ENCODE measurements at regions not wholly inside any gene's neighbourhood (a gene's known extent, or its start where the extent isn't known, plus 50 kb on each side); places are given as distances from the start of the nearest gene placed in this dataset.

- TF ChIP-seq ZFP3 (CRISPR knock-in tag; IDR thresholded peaks at IDR 0.05) (no peak), CSDC2 (CRISPR knock-in tag; IDR thresholded peaks at IDR 0.05) (no peak), ZNF8 (CRISPR knock-in tag; IDR thresholded peaks at IDR 0.05) (no peak), TSHZ2 (CRISPR knock-in tag; IDR thresholded peaks at IDR 0.05) (no peak), TOX (CRISPR knock-in tag; IDR thresholded peaks at IDR 0.05; ENCODE audit: borderline replicate concordance) (no peak), OSR1 (CRISPR knock-in tag; IDR thresholded peaks at IDR 0.05) (no peak), PATZ1 (CRISPR knock-in tag; IDR thresholded peaks at IDR 0.05; ENCODE audit: borderline replicate concordance) (no peak), GLIS3 (CRISPR knock-in tag; IDR thresholded peaks at IDR 0.05) (no peak), POU6F1 (CRISPR knock-in tag; IDR thresholded peaks at IDR 0.05; ENCODE audit: borderline replicate concordance, low read depth) (no peak)
- TF ChIP-seq, protein P1, sequence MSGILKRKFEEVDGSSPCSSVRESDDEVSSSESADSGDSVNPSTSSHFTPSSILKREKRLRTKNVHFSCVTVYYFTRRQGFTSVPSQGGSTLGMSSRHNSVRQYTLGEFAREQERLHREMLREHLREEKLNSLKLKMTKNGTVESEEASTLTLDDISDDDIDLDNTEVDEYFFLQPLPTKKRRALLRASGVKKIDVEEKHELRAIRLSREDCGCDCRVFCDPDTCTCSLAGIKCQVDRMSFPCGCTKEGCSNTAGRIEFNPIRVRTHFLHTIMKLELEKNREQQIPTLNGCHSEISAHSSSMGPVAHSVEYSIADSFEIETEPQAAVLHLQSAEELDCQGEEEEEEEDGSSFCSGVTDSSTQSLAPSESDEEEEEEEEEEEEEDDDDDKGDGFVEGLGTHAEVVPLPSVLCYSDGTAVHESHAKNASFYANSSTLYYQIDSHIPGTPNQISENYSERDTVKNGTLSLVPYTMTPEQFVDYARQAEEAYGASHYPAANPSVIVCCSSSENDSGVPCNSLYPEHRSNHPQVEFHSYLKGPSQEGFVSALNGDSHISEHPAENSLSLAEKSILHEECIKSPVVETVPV (CRISPR knock-in tag; IDR thresholded peaks at IDR 0.05): no peak
- no peak for ATAC-seq
Measured at GRCh38 chr3:152100491-152101132, 168.1 kb upstream of the MBNL1 start.

DNA sequence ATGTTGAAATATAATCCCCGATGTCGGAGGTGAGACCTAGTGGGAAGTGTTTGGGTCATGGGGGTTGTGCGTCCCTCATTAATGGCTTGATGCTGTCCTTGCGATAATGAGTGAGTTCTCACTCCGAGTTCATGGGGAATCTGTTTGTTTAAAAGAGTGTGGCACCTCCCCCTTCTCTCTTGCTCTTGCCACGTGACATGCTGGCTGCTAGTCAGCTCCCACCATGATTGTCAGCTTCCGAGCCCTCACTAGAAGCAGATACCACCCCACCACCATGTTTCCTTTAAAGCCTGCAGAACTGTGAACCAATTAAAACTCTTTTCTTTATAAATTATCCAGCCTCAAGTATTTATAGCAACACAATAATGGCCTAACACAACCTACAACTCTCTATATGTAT, 166.3 kb upstream of the MBNL1 start:
- no peak for ATAC-seq
- TF ChIP-seq BACH2 (CRISPR knock-in tag; IDR thresholded peaks at IDR 0.05; ENCODE audit: borderline replicate concordance): no peak
- TF ChIP-seq ZNF8 (CRISPR knock-in tag; IDR thresholded peaks at IDR 0.05): no peak
- TF ChIP-seq ZNF70 (CRISPR knock-in tag; IDR thresholded peaks at IDR 0.05): no peak
- no peak for TF ChIP-seq ARNTL (CRISPR knock-in tag; IDR thresholded peaks at IDR 0.05; ENCODE audit: borderline replicate concordance, low read depth)
- TF ChIP-seq TCF4 (CRISPR knock-in tag; IDR thresholded peaks at IDR 0.05; ENCODE audit: borderline replicate concordance): no peak
- no peak for TF ChIP-seq TOX (CRISPR knock-in tag; IDR thresholded peaks at IDR 0.05; ENCODE audit: borderline replicate concordance)
- TF ChIP-seq, protein P2, sequence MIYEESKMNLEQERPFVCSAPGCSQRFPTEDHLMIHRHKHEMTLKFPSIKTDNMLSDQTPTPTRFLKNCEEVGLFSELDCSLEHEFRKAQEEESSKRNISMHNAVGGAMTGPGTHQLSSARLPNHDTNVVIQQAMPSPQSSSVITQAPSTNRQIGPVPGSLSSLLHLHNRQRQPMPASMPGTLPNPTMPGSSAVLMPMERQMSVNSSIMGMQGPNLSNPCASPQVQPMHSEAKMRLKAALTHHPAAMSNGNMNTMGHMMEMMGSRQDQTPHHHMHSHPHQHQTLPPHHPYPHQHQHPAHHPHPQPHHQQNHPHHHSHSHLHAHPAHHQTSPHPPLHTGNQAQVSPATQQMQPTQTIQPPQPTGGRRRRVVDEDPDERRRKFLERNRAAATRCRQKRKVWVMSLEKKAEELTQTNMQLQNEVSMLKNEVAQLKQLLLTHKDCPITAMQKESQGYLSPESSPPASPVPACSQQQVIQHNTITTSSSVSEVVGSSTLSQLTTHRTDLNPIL (CRISPR knock-in tag; IDR thresholded peaks at IDR 0.05; ENCODE audit: low read depth): no peak
- no peak for TF ChIP-seq GLIS3 (CRISPR knock-in tag; IDR thresholded peaks at IDR 0.05)
- TF ChIP-seq, protein P1 (CRISPR knock-in tag; IDR thresholded peaks at IDR 0.05): no peak
- no peak for TF ChIP-seq ZFP30 (CRISPR knock-in tag; IDR thresholded peaks at IDR 0.05)
- TF ChIP-seq PATZ1 (CRISPR knock-in tag; IDR thresholded peaks at IDR 0.05; ENCODE audit: borderline replicate concordance): no peak
- TF ChIP-seq ISL1 (CRISPR knock-in tag; IDR thresholded peaks at IDR 0.05): no peak
- no peak for TF ChIP-seq OSR1 (CRISPR knock-in tag; IDR thresholded peaks at IDR 0.05)
- TF ChIP-seq POU6F1 (CRISPR knock-in tag; IDR thresholded peaks at IDR 0.05; ENCODE audit: borderline replicate concordance, low read depth): no peak
- no peak for TF ChIP-seq RARB (CRISPR knock-in tag; IDR thresholded peaks at IDR 0.05)
- TF ChIP-seq SNAI2 (CRISPR knock-in tag; IDR thresholded peaks at IDR 0.05): no peak
- TF ChIP-seq PPARA (CRISPR knock-in tag; IDR thresholded peaks at IDR 0.05; ENCODE audit: borderline replicate concordance): no peak
- no peak for TF ChIP-seq ZNF565 (CRISPR knock-in tag; conservative IDR thresholded peaks at IDR 0.05; ENCODE audit: low read depth)
- no peak for TF ChIP-seq ZC3H10 (CRISPR knock-in tag; IDR thresholded peaks at IDR 0.05)
- TF ChIP-seq CSDC2 (CRISPR knock-in tag; IDR thresholded peaks at IDR 0.05): no peak
